SK-N-DZ (cell line): ENCODE measurements at regions not wholly inside any gene's neighbourhood (a gene's known extent, or its start where the extent isn't known, plus 50 kb on each side); places are given as distances from the start of the nearest gene placed in this dataset.
A peak's percentile ranks its signal among the peaks of the same experiment; 100 is the strongest.

Source experiments
- DNase-seq: peaks from one replicate; pipeline ENCODE4 v3.0.0-alpha.2; 2015; ENCODE audit warnings: low spot score

DNA sequence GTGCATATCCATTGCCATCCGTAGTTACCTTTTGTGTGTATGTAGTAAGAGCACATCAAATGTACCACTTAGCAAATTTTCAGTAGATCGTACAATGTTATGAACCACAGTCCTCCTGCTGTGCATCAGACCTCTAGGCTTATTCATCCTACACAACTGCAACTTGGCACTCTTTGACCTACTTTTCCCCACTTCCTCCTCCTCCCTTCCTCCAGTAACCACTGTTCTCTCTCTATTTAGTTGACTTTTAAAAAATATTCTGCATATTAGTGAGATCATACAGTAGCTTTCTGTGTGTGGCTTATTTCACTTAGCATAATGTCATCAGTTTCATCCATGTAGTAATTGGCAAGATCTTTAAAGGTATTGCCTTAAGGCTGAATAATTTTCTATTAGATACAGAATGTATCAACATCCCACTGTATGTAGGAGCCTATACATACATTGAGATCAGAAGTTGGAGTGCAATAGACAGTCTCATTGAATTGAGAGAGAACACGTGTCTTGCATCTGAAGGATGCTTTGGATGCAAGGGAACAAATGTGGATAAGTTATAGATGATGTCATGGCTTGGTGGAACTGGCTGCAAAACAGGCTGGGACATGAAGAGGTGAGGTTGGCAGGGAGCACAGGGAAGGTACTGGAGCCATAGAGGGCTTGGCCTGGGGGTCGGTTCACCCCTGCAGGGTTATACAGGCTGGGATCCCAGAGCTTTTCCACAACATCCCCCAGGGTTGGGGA, 83.0 kb upstream of the FAM180A start:
- DNase-seq = no peak

DNA sequence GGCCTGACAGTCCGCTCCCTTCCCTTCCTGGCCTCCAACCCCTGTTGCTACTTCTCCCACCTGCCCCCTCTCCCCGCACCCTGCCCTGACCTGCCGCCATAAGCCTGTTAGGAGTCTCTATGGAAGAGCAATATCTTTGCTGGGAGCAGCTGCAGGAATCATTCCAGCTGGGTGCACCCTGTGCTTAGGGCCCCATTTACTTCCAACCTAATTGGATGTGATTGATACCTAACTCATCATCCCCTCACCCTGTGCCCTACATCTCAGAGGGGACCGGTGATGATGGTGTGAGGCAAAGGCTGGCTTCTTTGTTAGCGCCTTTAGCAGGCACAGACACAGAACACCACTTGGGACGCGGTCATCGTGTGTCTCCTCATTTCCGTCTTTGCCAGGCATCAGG, 80.0 kb upstream of the FAM180A start:
- peak; percentile 33 for DNase-seq

DNA sequence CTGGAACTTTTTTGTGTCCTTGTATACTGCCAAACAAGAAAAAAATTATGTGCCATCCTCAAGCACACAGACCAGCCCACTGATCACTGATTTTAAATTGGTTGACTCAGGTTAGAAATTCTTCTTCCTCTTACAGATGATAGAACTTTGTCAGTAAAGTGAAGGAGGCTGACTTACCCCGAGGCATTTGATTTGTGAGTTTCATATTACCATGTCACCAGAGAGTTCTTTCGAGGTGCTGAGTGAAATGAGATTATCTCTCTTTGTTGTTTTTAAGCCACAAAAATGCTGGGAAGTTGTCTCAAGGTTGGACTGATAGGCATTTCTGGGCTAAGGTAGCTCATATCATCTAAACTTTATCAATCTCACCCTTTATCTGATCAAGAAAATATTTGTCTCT, 78.8 kb upstream of the FAM180A start:
- no peak for DNase-seq

- no peak for DNase-seq
These were observed 76.8 kb upstream of the FAM180A start for GRCh38 chr7:135825406-135825805.

DNA sequence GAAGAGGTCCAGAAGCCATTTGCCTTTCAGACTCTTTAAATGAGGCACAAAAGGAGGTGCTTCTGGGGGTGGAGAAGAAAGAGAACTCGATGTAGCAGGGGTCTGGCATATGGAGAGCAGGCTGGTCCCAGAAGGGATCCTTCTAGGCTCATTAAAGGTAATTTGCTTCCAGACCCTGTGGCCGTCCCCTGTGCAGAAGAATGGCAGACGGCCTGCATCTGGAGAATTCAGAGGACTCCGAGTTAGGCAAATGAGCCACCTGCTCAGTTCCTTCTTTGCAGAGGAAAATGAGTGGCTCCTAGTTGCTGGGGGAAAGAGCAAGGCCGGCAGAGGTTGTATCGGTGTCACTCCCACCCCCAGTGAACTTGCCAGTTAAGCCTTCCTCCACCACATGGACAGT, 73.8 kb upstream of the FAM180A start:
- DNase-seq = peak; percentile 64

GRCh38 chr7:135817583-135817982, 69.0 kb upstream of the FAM180A start:
- no peak for DNase-seq

GRCh38 chr7:135815033-135815432, 66.4 kb upstream of the FAM180A start:
- DNase-seq = no peak

GRCh38 chr7:135812148-135812547, 63.5 kb upstream of the FAM180A start:
- no peak for DNase-seq

DNA sequence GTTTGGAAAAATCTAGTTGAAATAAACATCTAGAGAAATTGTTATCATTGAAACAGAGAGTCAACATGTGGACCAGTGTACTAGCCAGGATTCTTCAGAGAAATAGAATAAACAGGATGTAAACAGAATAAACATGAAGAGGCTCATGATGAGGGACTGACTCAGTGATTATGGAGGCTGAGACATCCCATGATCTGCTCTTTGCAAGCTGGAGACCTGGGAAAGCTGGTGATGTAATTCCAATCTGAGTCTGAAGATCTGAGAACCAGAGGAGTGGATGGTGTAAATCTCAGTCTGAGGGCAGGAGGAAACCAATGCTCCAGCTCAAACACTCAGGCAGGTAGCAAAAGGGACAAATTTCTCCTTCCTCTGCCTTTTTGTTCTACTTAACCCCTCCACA, 62.9 kb upstream of the FAM180A start:
- no peak for DNase-seq

- peak; percentile 80 for DNase-seq
These were observed 59.6 kb upstream of the FAM180A start for GRCh38 chr7:135808206-135808605.

- peak; percentile 11 for DNase-seq
These were observed 54.5 kb upstream of the FAM180A start for GRCh38 chr7:135803143-135803542.

- no peak for DNase-seq
These were observed 54.1 kb upstream of the FAM180A start for GRCh38 chr7:135802697-135803096.

DNA sequence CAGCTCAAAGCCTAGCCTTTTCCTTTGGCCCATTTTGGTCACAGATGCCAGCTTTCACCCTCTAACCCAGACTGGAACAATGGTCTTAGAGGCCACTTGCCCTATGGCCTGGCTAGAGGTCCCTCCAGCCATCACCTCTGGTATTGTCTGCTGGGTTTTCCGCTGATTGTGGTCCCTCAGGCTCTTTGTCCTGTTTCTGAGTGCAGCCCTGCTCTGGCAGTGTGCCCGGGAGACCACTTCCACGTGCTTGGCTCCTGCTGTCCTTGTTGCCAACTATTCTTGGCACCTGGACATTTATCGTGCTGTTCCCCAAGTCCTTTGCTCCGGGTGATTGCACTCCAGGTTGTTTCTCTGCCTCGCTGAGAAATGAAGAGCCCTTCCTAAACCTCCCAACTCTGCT, 53.3 kb upstream of the FAM180A start:
- DNase-seq = no peak

DNA sequence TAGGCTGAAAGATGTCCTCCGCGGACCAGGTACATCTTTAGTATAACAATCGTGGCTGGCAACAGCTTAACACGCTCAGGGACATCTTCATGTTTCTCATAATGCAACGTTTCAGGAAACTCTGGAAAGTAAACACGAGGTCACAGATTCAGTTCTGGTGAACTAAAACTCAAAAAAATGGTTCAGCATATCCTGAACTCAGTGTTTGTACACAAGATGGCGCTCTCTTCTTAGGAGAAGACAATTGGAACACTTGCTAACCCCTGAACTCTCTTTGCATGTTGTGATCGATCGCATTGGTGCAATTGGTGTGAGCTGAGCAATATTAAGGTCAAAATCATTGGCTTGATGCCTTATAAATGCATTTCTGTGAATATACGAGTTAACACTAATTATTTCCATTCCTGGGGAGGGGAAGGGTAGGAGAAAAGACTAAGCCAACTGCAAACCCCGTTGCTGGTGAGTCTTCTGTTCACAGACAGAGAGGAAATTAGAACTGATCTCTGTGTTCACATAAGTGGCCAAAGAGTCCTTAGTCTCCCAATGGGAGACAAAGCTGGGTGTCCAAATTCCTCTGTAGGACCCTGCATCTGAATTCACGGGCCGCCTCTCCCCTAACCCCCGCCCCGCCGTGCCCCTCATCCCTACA, 52.6 kb upstream of the FAM180A start:
- peak; percentile 76 for DNase-seq

DNA sequence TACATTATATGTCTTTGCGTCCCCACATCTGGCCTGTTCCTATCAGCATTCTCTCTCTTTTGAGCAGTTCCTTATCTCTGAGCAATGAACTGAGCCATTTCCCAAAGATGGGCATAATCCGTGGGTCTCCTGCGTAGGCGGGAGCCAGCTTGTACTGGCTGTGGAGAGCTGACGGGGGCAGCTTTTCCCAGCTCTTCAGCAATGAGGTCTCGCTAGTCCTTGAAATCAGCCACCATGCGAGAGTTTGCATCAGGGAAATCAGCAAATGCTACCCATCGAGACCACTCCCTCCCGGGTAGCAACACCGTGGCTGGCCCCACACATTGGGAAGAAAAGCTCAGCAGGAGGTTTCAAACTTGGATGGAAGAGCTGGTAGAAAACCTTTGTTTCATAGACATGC, 51.9 kb upstream of the FAM180A start:
- no peak for DNase-seq

DNA sequence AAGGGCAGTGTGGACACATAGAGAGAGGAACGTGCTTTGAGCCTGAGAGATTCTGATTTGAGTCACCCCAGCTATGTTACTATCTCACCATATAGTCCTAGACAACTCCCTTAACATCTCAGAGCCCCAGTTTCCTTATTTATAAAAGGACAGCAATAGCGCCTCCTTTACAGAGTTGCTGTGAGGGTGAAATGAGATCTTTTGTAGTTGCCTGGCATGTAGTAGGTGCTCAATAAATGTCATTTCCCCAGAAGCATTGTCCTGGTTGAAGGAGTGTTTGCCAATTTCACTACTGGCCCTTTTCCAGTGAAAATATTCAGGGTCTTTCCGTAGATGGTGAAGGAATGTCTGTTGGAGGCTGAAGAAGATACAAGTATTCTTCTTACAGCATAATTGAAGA, 51.3 kb upstream of the FAM180A start:
- DNase-seq = no peak
